ENCODE measurements at regions not wholly inside any gene's neighbourhood (a gene's known extent, or its start where the extent isn't known, plus 50 kb on each side); places are given as distances from the start of the nearest gene placed in this dataset.

GRCh38 chr15:77871852-77872371 is 205.6 kb downstream of the TBC1D2B start:
- TF ChIP-seq CTCF (IDR thresholded peaks at IDR 0.05; ENCODE audit: poor library complexity, severe bottlenecking) (no peak), REST (IDR thresholded peaks at IDR 0.05; ENCODE audit: borderline replicate concordance) (no peak)

Measured in neural cell (in vitro differentiated cells).